ENCODE measurements at regions not wholly inside any gene's neighbourhood (a gene's known extent, or its start where the extent isn't known, plus 50 kb on each side); places are given as distances from the start of the nearest gene placed in this dataset.

DNA sequence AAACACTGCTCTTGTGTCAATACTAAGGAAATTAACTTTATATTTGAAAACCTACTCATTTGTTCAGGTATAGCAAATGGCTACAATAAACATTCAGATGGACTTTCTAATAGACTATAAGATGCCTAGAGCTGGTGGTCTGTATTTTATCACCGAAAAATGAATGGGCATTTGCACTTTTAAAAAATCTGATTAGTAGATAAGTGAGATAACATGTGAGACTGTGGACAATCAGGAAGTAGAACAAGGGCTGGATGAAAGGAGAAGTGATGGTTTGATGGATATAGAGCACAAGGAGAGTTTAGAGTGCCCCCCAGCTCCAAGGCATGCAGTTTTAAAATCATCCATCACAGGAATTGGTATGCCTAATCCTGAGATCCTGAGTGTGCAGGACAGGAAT is 308.4 kb upstream of the RARB start:
- no CpG with 5 or more reads among the region's 1 CpG for WGBS, 2 experiments (ENCODE audit: extremely low coverage in 2 of 2, insufficient read length in 1 of 2)
- DNase-seq (no peak), ATAC-seq (ENCODE audit: low read depth) (no peak)
- no peak overlapping the region for H2BK15ac ChIP-seq (ENCODE audit: low read depth, low read length)
- no peak overlapping the region for H3K9ac ChIP-seq (ENCODE audit: low read depth, low read length)
- no peak overlapping the region for H2AFZ ChIP-seq (replicated peaks; ENCODE audit: low read length, poor library complexity)
- H2BK20ac ChIP-seq (ENCODE audit: low read depth, low read length): no peak overlapping the region
- no peak overlapping the region for H3K4me2 ChIP-seq (ENCODE audit: low read depth, low read length)
- H2BK120ac ChIP-seq (ENCODE audit: low read depth, low read length): no peak overlapping the region
- no peak overlapping the region for H2AK5ac ChIP-seq (ENCODE audit: low read depth, low read length)
- H4K20me1 ChIP-seq (ENCODE audit: insufficient read depth, low read length): no peaks in the 10 kb centered on the region
- no peak overlapping the region for H3K18ac ChIP-seq (ENCODE audit: low read depth, low read length)
- BruUV-seq (replicated peaks): no TSS peak
- no peak overlapping the region for H4K5ac ChIP-seq (ENCODE audit: low read depth, low read length)
- no peak overlapping the region for H3K4me3 ChIP-seq (ENCODE audit: insufficient read depth, low read depth, low read length)
- H2BK5ac ChIP-seq (ENCODE audit: low read depth, low read length, poor library complexity, severe bottlenecking): no peak overlapping the region
- no peak overlapping the region for H3K4ac ChIP-seq (ENCODE audit: low read depth, low read length)
- H2AK9ac ChIP-seq (replicated peaks; ENCODE audit: low read depth, low read length, poor library complexity): no peak overlapping the region
- H3K56ac ChIP-seq (ENCODE audit: extremely low read depth, insufficient read depth, low read length): no peak overlapping the region
- no peak overlapping the region for H4K91ac ChIP-seq (ENCODE audit: insufficient read depth, low read depth, low read length)
- H3K27ac ChIP-seq (ENCODE audit: insufficient read depth, low read length): no peak overlapping the region
- dilution Hi-C loops (cut with HindIII; ENCODE audit: low sequenced_read_pairs, unreplicated experiment): no loop called here
- POLR2A ChIA-PET (ENCODE audit: unreplicated experiment): no interaction called here
- TF ChIP-seq MAZ (IDR thresholded peaks at IDR 0.05; ENCODE audit: borderline replicate concordance, low read depth, low read length): no peak
- no peak for TF ChIP-seq NFE2L2 (IDR thresholded peaks at IDR 0.05; ENCODE audit: low read depth, low read length)
- TF ChIP-seq, protein P1, sequence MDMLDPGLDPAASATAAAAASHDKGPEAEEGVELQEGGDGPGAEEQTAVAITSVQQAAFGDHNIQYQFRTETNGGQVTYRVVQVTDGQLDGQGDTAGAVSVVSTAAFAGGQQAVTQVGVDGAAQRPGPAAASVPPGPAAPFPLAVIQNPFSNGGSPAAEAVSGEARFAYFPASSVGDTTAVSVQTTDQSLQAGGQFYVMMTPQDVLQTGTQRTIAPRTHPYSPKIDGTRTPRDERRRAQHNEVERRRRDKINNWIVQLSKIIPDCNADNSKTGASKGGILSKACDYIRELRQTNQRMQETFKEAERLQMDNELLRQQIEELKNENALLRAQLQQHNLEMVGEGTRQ (IDR thresholded peaks at IDR 0.05; ENCODE audit: low read depth, low read length): no peak
- TF ChIP-seq RFX5 (IDR thresholded peaks at IDR 0.05; ENCODE audit: low read depth, low read length): no peak
- no peak for TF ChIP-seq FOS (IDR thresholded peaks at IDR 0.05; ENCODE audit: low read depth, low read length)
- TF ChIP-seq MAFK (IDR thresholded peaks at IDR 0.05; ENCODE audit: low read depth, low read length): no peak
- TF ChIP-seq POLR2A (IDR thresholded peaks at IDR 0.05; ENCODE audit: low read depth, low read length): no peak
- TF ChIP-seq BHLHE40 (IDR thresholded peaks at IDR 0.05; ENCODE audit: low read depth, low read length): no peak
- no peak for TF ChIP-seq SMC3 (IDR thresholded peaks at IDR 0.05; ENCODE audit: low read depth, low read length)
- no peak for TF ChIP-seq CHD1 (IDR thresholded peaks at IDR 0.05; ENCODE audit: low read depth, low read length)
- TF ChIP-seq, protein P2, sequence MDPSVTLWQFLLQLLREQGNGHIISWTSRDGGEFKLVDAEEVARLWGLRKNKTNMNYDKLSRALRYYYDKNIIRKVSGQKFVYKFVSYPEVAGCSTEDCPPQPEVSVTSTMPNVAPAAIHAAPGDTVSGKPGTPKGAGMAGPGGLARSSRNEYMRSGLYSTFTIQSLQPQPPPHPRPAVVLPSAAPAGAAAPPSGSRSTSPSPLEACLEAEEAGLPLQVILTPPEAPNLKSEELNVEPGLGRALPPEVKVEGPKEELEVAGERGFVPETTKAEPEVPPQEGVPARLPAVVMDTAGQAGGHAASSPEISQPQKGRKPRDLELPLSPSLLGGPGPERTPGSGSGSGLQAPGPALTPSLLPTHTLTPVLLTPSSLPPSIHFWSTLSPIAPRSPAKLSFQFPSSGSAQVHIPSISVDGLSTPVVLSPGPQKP (IDR thresholded peaks at IDR 0.05; ENCODE audit: borderline replicate concordance, low read depth, low read length): no peak
- TF ChIP-seq, protein P3, sequence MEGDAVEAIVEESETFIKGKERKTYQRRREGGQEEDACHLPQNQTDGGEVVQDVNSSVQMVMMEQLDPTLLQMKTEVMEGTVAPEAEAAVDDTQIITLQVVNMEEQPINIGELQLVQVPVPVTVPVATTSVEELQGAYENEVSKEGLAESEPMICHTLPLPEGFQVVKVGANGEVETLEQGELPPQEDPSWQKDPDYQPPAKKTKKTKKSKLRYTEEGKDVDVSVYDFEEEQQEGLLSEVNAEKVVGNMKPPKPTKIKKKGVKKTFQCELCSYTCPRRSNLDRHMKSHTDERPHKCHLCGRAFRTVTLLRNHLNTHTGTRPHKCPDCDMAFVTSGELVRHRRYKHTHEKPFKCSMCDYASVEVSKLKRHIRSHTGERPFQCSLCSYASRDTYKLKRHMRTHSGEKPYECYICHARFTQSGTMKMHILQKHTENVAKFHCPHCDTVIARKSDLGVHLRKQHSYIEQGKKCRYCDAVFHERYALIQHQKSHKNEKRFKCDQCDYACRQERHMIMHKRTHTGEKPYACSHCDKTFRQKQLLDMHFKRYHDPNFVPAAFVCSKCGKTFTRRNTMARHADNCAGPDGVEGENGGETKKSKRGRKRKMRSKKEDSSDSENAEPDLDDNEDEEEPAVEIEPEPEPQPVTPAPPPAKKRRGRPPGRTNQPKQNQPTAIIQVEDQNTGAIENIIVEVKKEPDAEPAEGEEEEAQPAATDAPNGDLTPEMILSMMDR (conservative IDR thresholded peaks at IDR 0.05; ENCODE audit: low read depth, low read length): no peak
- TF ChIP-seq RCOR1 (IDR thresholded peaks at IDR 0.05; ENCODE audit: insufficient replicate concordance, low read length): no peak
- no peaks in the 10 kb centered on the region for H3K4me1 ChIP-seq (ENCODE audit: control insufficient read depth, insufficient read depth, low read length)
- no peaks in the 10 kb centered on the region for H3K27me3 ChIP-seq (ENCODE audit: control insufficient read depth, insufficient read depth, low read length)
- in situ Hi-C loops (cut with MboI; ENCODE audit: low sequenced_read_pairs): no loop called here
- no peaks in the 10 kb centered on the region for H3K36me3 ChIP-seq (ENCODE audit: control insufficient read depth, insufficient read depth, low read length)
- H3K14ac ChIP-seq (replicated peaks; ENCODE audit: low read depth, low read length): no peak overlapping the region
- H3K9me3 ChIP-seq (ENCODE audit: control insufficient read depth, insufficient read depth, low read length): peaks cover 5% of the 10 kb centered on the region; the same call in 1 of the 2 replicates
- intact Hi-C loops (cut with micrococcal nuclease): no loop called here
- CTCF ChIA-PET: no interaction called here
- no peak overlapping the region for H3K23ac ChIP-seq (ENCODE audit: low read depth, low read length)
- no peak overlapping the region for H4K8ac ChIP-seq (ENCODE audit: low read depth in 2 of 2, low read length in 2 of 2)
- no peaks in the 10 kb centered on the region for H3K9me1 ChIP-seq (ENCODE audit: insufficient read depth, low read length)
- H3K79me1 ChIP-seq (ENCODE audit: low read depth in 1 of 2, low read length in 2 of 2): no peaks in the 10 kb centered on the region
